Astrocyte of the cerebellum (primary cell): ENCODE measurements at regions not wholly inside any gene's neighbourhood (a gene's known extent, or its start where the extent isn't known, plus 50 kb on each side); places are given as distances from the start of the nearest gene placed in this dataset.

Source experiments
- DNase-seq: peaks from one replicate; pipeline ENCODE4 v3.0.0-alpha.2; 2011; ENCODE audit warnings: low read depth
- H3K4me3 ChIP-seq: 2 replicates; pipeline ENCODE4 v1.5.1; 2011; ENCODE audit warnings: mild to moderate bottlenecking, low read depth, low read length, moderate library complexity
- in situ Hi-C: cut with HindIII; loops from 2 replicates; pipeline ENCODE4 v1.10.0; 2017; ENCODE audit warnings: low sequenced_read_pairs
- TF ChIP-seq, protein P1 (sequence below): IDR thresholded peaks from 2 replicates; pipeline ENCODE4 v1.5.1; 2012; ENCODE audit warnings: low read length, low read depth, moderate library complexity, mild to moderate bottlenecking; ENCODE audit errors: missing control alignments

DNA sequence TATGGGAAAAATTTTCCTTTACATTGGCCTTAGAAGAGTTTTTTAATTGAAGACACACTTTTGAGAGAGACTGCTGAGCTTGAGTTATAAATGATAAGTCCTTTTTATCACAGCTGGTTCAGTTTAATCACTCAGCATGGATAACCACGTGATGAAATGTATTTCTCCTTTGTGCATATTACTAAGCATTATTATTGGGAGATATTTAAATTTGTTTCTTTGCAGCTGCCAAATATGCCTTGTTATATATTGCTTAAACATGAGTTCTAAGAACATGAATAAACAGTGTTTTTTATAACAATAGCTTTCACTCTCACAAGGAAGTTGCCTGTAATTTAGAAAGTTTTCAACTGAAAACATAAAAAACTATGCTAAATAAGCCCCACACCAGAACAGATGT, 293.5 kb upstream of the LRFN5 start:
- no peak for DNase-seq
- no peak overlapping the region for H3K4me3 ChIP-seq
- TF ChIP-seq, protein P1, sequence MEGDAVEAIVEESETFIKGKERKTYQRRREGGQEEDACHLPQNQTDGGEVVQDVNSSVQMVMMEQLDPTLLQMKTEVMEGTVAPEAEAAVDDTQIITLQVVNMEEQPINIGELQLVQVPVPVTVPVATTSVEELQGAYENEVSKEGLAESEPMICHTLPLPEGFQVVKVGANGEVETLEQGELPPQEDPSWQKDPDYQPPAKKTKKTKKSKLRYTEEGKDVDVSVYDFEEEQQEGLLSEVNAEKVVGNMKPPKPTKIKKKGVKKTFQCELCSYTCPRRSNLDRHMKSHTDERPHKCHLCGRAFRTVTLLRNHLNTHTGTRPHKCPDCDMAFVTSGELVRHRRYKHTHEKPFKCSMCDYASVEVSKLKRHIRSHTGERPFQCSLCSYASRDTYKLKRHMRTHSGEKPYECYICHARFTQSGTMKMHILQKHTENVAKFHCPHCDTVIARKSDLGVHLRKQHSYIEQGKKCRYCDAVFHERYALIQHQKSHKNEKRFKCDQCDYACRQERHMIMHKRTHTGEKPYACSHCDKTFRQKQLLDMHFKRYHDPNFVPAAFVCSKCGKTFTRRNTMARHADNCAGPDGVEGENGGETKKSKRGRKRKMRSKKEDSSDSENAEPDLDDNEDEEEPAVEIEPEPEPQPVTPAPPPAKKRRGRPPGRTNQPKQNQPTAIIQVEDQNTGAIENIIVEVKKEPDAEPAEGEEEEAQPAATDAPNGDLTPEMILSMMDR: no peak
- in situ Hi-C loops: no loop called here

DNA sequence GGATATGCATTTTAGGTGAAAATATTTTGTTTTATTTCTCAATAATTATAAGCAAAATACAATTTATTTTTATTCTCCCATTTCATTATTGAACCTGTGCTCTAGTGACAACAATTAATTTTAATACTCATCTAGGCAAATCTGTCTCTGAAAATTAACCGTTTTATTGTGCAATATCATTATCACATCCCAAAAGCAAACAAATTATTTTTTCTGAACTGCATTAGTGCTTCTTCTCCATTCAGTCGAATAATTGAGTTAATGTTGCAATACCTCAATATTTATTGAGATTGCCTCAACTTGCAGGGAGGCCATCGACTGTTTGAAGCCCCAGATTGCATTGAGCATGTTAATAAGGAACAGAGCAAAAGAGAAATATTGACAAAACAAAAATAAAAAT, 303.2 kb upstream of the LRFN5 start:
- in situ Hi-C loops: no loop called here
- TF ChIP-seq, protein P1: no peak
- DNase-seq: no peak
- H3K4me3 ChIP-seq: no peak overlapping the region

DNA sequence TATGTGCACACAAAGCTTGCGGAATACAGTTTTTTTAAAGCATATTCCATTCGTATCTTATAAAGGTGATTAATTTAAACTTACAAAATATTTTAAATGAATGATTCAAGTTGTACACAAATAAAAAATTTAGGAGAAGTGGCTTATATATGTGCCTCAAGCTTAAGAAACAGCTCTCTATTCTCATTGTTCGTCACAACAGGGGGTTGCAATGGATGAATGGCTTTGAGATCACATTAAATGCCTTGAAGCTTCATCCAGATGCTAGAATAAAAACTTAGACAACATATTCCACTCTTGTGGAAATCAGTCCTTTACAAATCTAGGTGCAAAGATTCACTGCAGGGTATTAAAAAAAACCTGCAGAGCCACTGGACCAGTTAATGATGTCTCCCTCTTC, 303.9 kb upstream of the LRFN5 start:
- no peak overlapping the region for H3K4me3 ChIP-seq
- TF ChIP-seq, protein P1: no peak
- in situ Hi-C loops: no loop called here
- DNase-seq: no peak

DNA sequence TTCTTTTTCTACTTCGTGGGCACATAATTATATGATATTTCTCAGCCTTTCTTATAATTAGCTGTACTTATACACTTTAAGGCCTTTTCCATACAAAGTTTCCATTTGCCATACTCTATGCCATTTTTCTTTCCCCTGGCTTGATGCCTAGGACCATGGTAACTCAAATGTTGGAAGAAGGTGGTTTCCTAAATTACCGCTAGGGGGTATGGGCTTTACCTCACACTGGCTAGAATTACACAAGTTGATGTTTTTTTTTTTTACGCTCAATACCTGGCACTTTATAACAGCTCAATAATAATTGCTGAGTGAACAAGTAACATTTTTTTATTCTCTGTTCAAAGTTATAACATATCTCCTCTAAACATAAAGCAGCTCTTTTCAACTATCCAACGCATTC, 306.8 kb upstream of the LRFN5 start:
- H3K4me3 ChIP-seq: no peak overlapping the region
- in situ Hi-C loops: no loop called here
- DNase-seq: no peak
- TF ChIP-seq, protein P1: no peak

DNA sequence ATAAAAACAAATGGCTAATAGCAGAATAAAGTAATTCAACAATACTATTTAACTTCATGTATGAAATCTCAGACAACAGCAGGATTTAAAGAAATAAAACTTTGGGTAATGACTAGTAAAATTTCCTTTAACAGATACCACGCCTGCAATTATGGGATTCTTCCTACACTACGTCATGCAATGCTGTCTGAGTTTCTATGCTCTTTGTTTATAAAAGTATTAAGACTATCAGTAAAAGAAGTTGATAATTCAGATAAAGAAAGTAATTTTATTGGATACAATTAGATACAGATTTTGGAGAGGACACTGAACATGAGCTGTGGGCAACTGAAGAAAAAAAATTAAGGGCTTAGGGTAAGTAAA, 308.4 kb upstream of the LRFN5 start:
- DNase-seq: no peak
- H3K4me3 ChIP-seq: no peak overlapping the region
- in situ Hi-C loops: no loop called here
- TF ChIP-seq, protein P1: no peak

DNA sequence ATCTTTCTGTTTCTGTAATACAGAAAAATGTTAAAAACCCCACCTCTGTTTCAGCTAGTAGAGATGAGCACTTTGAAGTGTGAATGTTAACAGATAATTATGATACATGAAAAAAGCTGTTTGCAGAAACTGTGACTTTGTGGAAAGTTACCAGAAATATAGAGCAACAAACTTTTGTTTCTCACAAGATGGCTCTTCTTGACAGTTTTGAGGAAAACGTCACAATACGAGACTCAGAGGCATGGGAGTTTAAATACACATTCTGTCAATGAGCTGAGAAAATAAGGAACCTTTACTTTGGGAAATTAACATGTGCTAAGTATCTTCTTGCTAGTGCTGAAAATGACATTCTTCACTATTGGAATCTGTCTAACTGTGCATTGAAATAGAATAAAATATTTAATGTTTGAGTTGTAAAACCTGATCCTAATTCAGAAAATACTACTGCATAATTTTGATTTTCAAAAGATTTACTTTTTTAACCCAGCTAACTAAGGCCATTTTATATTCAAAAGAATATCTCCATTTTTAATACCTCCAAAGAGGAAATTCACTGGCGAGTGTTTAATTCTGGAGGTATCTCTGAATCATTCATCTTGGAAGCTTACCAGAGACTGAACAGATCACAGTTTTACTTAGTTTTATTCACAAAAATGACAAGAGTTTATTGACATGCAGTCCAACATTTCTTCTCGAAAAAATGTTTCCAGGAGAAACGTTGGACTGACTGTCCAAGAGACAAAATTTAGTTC, 308.9 kb upstream of the LRFN5 start:
- no peak for DNase-seq
- in situ Hi-C loops: no loop called here

More for the DNA sequence above, 308.9 kb upstream of the LRFN5 start:
- TF ChIP-seq, protein P1: no peak
- no peak overlapping the region for H3K4me3 ChIP-seq
